COLO829 (cell line): ENCODE measurements at regions not wholly inside any gene's neighbourhood (a gene's known extent, or its start where the extent isn't known, plus 50 kb on each side); places are given as distances from the start of the nearest gene placed in this dataset.

ENCODE experiments used
- DNase-seq: peaks from one replicate; pipeline ENCODE4 v3.0.0; 2012; ENCODE audit warnings: low spot score

- DNase-seq = no peak
These were observed 185.7 kb upstream of the TOPAZ1 start for GRCh38 chr3:44055951-44056350.

GRCh38 chr3:44056446-44057240, 185.0 kb upstream of the TOPAZ1 start:
- no peak for DNase-seq

- DNase-seq = no peak
These were observed 183.4 kb upstream of the TOPAZ1 start for GRCh38 chr3:44058022-44058867.

GRCh38 chr3:44058868-44059203, 182.8 kb upstream of the TOPAZ1 start:
- no peak for DNase-seq

- DNase-seq = no peak
These were observed 181.5 kb upstream of the TOPAZ1 start for GRCh38 chr3:44060164-44060563.

- no peak for DNase-seq
These were observed 180.4 kb upstream of the TOPAZ1 start for GRCh38 chr3:44061268-44061667.

GRCh38 chr3:44061961-44062360, 179.7 kb upstream of the TOPAZ1 start:
- DNase-seq = no peak

GRCh38 chr3:44065311-44066094, 176.2 kb upstream of the TOPAZ1 start:
- peak; percentile 76 for DNase-seq

- DNase-seq = peak; percentile 92
These were observed 174.9 kb upstream of the TOPAZ1 start for GRCh38 chr3:44066806-44067205.

GRCh38 chr3:44067431-44067830, 174.3 kb upstream of the TOPAZ1 start:
- no peak for DNase-seq

GRCh38 chr3:44068753-44069152, 172.9 kb upstream of the TOPAZ1 start:
- DNase-seq = no peak

GRCh38 chr3:44069276-44069675, 172.4 kb upstream of the TOPAZ1 start:
- DNase-seq = no peak

- DNase-seq = no peak
These were observed 170.7 kb upstream of the TOPAZ1 start for GRCh38 chr3:44070841-44071546.

GRCh38 chr3:44072601-44073540, 168.8 kb upstream of the TOPAZ1 start:
- DNase-seq = no peak

GRCh38 chr3:44074181-44074580, 167.5 kb upstream of the TOPAZ1 start:
- no peak for DNase-seq

GRCh38 chr3:44076221-44076829, 165.4 kb upstream of the TOPAZ1 start:
- DNase-seq = no peak

GRCh38 chr3:44077267-44077666, 164.4 kb upstream of the TOPAZ1 start:
- DNase-seq = no peak

- DNase-seq = no peak
These were observed 162.8 kb upstream of the TOPAZ1 start for GRCh38 chr3:44078863-44079262.

GRCh38 chr3:44079916-44080315, 161.8 kb upstream of the TOPAZ1 start:
- DNase-seq = no peak

GRCh38 chr3:44080474-44081072, 161.1 kb upstream of the TOPAZ1 start:
- DNase-seq = no peak
